Fibroblast of lung (primary cell): ENCODE measurements at regions not wholly inside any gene's neighbourhood (a gene's known extent, or its start where the extent isn't known, plus 50 kb on each side); places are given as distances from the start of the nearest gene placed in this dataset.

Experiments
- EZH2 ChIP-seq: IDR thresholded peaks from 2 replicates; pipeline ENCODE4 v1.5.1; 2012; ENCODE audit warnings: low read length, control low read depth, mild to moderate bottlenecking; ENCODE audit errors: missing control alignments
- TF ChIP-seq, protein P1 (sequence below), 2 donors: IDR thresholded peaks in 1 of 2; conservative IDR thresholded peaks in 1 of 2; 1 replicate in 1 of 2; 2 replicates in 1 of 2; pipeline ENCODE4 v1.5.1; 2011 to 2012; ENCODE audit warnings: low read length in 2 of 2, control low read depth in 1 of 2, inconsistent platforms in 1 of 2, low read depth in 1 of 2, mild to moderate bottlenecking in 1 of 2

DNA sequence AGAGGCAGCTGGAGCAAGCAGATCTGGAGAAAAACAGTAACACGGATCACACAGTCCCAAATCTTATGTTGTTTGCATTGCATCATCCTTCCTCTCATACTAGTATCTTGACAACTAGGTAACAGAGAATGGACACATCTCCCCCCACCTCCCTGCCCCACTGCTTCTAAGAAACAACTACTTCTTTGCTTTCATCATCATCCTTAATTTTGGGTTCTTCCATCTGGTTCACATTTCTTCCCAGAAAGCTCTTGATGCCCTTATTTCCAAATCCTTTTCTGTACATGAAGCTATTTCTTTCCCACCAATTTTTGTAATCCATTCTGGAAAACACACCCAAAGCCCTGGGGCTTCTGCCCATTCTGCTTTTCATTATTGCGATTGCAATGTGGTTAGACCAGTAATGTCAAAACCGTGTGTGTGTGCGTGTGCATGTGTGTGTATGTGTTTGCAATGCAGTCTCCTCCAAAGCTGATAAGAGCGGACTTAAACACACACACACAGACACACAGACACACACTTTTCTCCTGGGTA, 254.7 kb upstream of the SLC30A5 start:
- TF ChIP-seq, protein P1, sequence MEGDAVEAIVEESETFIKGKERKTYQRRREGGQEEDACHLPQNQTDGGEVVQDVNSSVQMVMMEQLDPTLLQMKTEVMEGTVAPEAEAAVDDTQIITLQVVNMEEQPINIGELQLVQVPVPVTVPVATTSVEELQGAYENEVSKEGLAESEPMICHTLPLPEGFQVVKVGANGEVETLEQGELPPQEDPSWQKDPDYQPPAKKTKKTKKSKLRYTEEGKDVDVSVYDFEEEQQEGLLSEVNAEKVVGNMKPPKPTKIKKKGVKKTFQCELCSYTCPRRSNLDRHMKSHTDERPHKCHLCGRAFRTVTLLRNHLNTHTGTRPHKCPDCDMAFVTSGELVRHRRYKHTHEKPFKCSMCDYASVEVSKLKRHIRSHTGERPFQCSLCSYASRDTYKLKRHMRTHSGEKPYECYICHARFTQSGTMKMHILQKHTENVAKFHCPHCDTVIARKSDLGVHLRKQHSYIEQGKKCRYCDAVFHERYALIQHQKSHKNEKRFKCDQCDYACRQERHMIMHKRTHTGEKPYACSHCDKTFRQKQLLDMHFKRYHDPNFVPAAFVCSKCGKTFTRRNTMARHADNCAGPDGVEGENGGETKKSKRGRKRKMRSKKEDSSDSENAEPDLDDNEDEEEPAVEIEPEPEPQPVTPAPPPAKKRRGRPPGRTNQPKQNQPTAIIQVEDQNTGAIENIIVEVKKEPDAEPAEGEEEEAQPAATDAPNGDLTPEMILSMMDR (conservative IDR thresholded peaks at IDR 0.05 in 1 of 2, IDR thresholded peaks at IDR 0.05 in 1 of 2; ENCODE audit: low read depth in 1 of 2, low read length in 2 of 2) = no peak
- no peak for TF ChIP-seq EZH2
